A549 (cell line): ENCODE measurements at regions not wholly inside any gene's neighbourhood (a gene's known extent, or its start where the extent isn't known, plus 50 kb on each side); places are given as distances from the start of the nearest gene placed in this dataset.

Experiments used
- BHLHE40 ChIP-seq: IDR thresholded peaks from 2 replicates; pipeline ENCODE4 v1.6.1; 2012; ENCODE audit warnings: low read depth, low read length, inconsistent platforms
- CEBPB ChIP-seq, 2 experiments: fragments of >200 bp in 1 of 2; sonication (Bioruptor Twin) in 1 of 2; formaldehyde crosslinking in 1 of 2; IDR thresholded peaks; 2 replicates each; pipeline ENCODE4 v1.6.1; 2012 to 2016
- CHD2 ChIP-seq: fragments of 150-350 bp; IDR thresholded peaks from 2 replicates; pipeline ENCODE4 v1.6.1; 2014; ENCODE audit warnings: low read length; ENCODE audit not compliant: partially characterized antibody
- HMGXB4 ChIP-seq: fragments of 250-450 bp; sonication (Bioruptor Pico); IDR thresholded peaks from 2 replicates; pipeline ENCODE4 v1.5.0; 2021; ENCODE audit warnings: mild to moderate bottlenecking, moderate library complexity, borderline replicate concordance
- JUN ChIP-seq, 2 experiments: fragments of >200 bp; sonication (Bioruptor Twin); formaldehyde crosslinking; IDR thresholded peaks; 2 replicates in 1 of 2; 3 replicates in 1 of 2; pipeline ENCODE4 v1.6.1; 2016 to 2017
- NFE2L2 ChIP-seq: fragments of 150-350 bp; conservative IDR thresholded peaks from 2 replicates; pipeline ENCODE4 v1.6.1; 2014; ENCODE audit warnings: low read length
- NR3C1 ChIP-seq: fragments of >200 bp; sonication (Bioruptor Twin); formaldehyde crosslinking; IDR thresholded peaks from 3 replicates; pipeline ENCODE4 v1.6.1; 2017
- POLR2A ChIP-seq: IDR thresholded peaks from 2 replicates; pipeline ENCODE4 v1.6.1; 2012; ENCODE audit warnings: mild to moderate bottlenecking, low read length
- REST ChIP-seq: fragments of 200-600 bp; sonication (generic); IDR thresholded peaks from 2 replicates; pipeline ENCODE4 v1.6.1; 2016; ENCODE audit warnings: antibody characterized with exemption, mild to moderate bottlenecking, moderate library complexity
- RFX5 ChIP-seq: fragments of 450-650 bp; IDR thresholded peaks from 2 replicates; pipeline ENCODE4 v1.7.1; 2014; ENCODE audit warnings: antibody characterized with exemption, mild to moderate bottlenecking, moderate library complexity
- TF ChIP-seq, protein P1 (sequence below): fragments of >200 bp; sonication (Bioruptor Twin); formaldehyde crosslinking; IDR thresholded peaks from 3 replicates; pipeline ENCODE4 v1.5.1; 2016

GRCh38 chr22:48485149-48486133 lies 1342.2 kb downstream of the BRD1 start:
- no peak for TF ChIP-seq CEBPB (IDR thresholded peaks at IDR 0.05)
- TF ChIP-seq, protein P1, sequence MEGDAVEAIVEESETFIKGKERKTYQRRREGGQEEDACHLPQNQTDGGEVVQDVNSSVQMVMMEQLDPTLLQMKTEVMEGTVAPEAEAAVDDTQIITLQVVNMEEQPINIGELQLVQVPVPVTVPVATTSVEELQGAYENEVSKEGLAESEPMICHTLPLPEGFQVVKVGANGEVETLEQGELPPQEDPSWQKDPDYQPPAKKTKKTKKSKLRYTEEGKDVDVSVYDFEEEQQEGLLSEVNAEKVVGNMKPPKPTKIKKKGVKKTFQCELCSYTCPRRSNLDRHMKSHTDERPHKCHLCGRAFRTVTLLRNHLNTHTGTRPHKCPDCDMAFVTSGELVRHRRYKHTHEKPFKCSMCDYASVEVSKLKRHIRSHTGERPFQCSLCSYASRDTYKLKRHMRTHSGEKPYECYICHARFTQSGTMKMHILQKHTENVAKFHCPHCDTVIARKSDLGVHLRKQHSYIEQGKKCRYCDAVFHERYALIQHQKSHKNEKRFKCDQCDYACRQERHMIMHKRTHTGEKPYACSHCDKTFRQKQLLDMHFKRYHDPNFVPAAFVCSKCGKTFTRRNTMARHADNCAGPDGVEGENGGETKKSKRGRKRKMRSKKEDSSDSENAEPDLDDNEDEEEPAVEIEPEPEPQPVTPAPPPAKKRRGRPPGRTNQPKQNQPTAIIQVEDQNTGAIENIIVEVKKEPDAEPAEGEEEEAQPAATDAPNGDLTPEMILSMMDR: no peak
- TF ChIP-seq POLR2A: no peak
- no peak for TF ChIP-seq CHD2
- no peak for TF ChIP-seq NR3C1
- no peak for TF ChIP-seq REST
- TF ChIP-seq RFX5: no peak
- no peak for TF ChIP-seq JUN (IDR thresholded peaks at IDR 0.05)
- TF ChIP-seq BHLHE40: no peak
- no peak for TF ChIP-seq NFE2L2
- no peak for TF ChIP-seq HMGXB4 (CRISPR knock-in tag)
